Left lung (tissue), 4 donors: ENCODE measurements at regions not wholly inside any gene's neighbourhood (a gene's known extent, or its start where the extent isn't known, plus 50 kb on each side); places are given as distances from the start of the nearest gene placed in this dataset.
"Not testable (repeated sequence)": the region's sequence is repeated elsewhere in the genome, so short reads cannot be mapped to it uniquely, and the experiment has no call there.

Source experiments
- ATAC-seq: fragments of 200-7000 bp; cut with Tn5 transposase; one replicate; pipeline ENCODE4 v1.9.1; 2020; ENCODE audit warnings: moderate library complexity
- DNase-seq, 4 donors: peaks; one replicate each; pipeline ENCODE4 v3.0.0-alpha.2; 2013 to 2020
- H3K27ac ChIP-seq, 2 donors: fragments of 200-600 bp; sonication (generic) in 1 of 2; one replicate each; pipeline versions ENCODE4 v1.5.0 to v1.8.0; 2020 to 2021
- H3K27me3 ChIP-seq, 2 donors: fragments of 200-600 bp; sonication (generic) in 1 of 2; one replicate each; pipeline versions ENCODE4 v1.5.0 to v1.8.0; 2020 to 2021
- H3K36me3 ChIP-seq, 2 donors: fragments of 200-600 bp; sonication (generic) in 1 of 2; one replicate each; pipeline versions ENCODE4 v1.5.0 to v1.8.0; 2020 to 2021
- H3K4me1 ChIP-seq, 2 donors: fragments of 200-600 bp; one replicate each; pipeline ENCODE4 v1.8.0; 2021
- H3K4me3 ChIP-seq, 2 donors: fragments of 200-600 bp; sonication (generic) in 1 of 2; one replicate each; pipeline versions ENCODE4 v1.5.0 to v1.8.0; 2020 to 2021; ENCODE audit warnings: mild to moderate bottlenecking in 1 of 2
- H3K9me3 ChIP-seq, 2 donors: fragments of 200-600 bp; sonication (generic) in 1 of 2; one replicate each; pipeline versions ENCODE4 v1.5.0 to v1.8.0; 2020 to 2021
- intact Hi-C, 2 donors: fragments of 100-400 bp; cut with DNase I; formaldehyde crosslinking; loops; one replicate each; pipeline versions ENCODE4 v1.11.2 to v1.14.2; 2022
- TF ChIP-seq, protein P1 (sequence below), 2 donors: fragments of 200-600 bp; sonication (generic) in 1 of 2; IDR thresholded peaks; one replicate each; pipeline versions ENCODE4 v1.5.0 to v1.8.0; 2021; ENCODE audit warnings: antibody characterized with exemption in 2 of 2
- donor health status: DM: no; HTN: yes; CAD: no.
- donor health status: DM: no; HTN: no; CAD: no.

- ATAC-seq (peak; percentile 86), DNase-seq (no peak)
- H3K36me3 ChIP-seq = no peaks in the 10 kb centered on the region
- peaks cover 0 to 17% of the 10 kb centered on the region in 2 donors for H3K4me1 ChIP-seq
- intact Hi-C loops = no loop called here
- H3K4me3 ChIP-seq = no peak overlapping the region
- H3K27ac ChIP-seq = peak overlapping the region in 1 of 2 donors; percentile 71
- H3K9me3 ChIP-seq = no peaks in the 10 kb centered on the region
- TF ChIP-seq, protein P1, sequence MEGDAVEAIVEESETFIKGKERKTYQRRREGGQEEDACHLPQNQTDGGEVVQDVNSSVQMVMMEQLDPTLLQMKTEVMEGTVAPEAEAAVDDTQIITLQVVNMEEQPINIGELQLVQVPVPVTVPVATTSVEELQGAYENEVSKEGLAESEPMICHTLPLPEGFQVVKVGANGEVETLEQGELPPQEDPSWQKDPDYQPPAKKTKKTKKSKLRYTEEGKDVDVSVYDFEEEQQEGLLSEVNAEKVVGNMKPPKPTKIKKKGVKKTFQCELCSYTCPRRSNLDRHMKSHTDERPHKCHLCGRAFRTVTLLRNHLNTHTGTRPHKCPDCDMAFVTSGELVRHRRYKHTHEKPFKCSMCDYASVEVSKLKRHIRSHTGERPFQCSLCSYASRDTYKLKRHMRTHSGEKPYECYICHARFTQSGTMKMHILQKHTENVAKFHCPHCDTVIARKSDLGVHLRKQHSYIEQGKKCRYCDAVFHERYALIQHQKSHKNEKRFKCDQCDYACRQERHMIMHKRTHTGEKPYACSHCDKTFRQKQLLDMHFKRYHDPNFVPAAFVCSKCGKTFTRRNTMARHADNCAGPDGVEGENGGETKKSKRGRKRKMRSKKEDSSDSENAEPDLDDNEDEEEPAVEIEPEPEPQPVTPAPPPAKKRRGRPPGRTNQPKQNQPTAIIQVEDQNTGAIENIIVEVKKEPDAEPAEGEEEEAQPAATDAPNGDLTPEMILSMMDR (IDR thresholded peaks at IDR 0.05) = no peak
- H3K27me3 ChIP-seq = no peaks in the 10 kb centered on the region
Observed at GRCh38 chr1:192516776-192517297, 58.7 kb upstream of the RGS1 start.

GRCh38 chr1:192517716-192518355 lies 57.7 kb upstream of the RGS1 start:
- intact Hi-C loops, H3K36me3 ChIP-seq, ATAC-seq, H3K9me3 ChIP-seq, DNase-seq, H3K4me3 ChIP-seq, H3K27me3 ChIP-seq, H3K27ac ChIP-seq: not testable (repeated sequence)
- peaks cover 0 to 11% of the 10 kb centered on the region in 2 donors for H3K4me1 ChIP-seq

DNA sequence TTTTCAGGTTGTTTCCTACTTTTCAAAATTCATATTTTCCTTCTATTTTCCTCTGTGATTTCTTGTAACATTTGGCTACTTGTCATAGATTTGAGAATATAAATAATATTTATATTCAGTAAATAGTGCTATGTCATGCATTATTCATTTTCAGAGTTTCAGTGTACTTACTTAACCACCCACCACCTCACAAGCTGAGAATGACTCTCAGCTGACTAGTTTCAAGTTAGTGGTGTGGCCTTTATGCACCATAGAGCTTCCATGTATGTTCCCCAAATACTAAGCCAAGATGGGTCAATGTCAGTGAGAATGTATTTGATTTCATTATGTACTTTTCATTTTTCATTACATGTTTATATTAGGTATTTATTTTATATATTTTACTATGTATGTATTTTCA lies 56.9 kb upstream of the RGS1 start:
- Histone ChIP-seq H3K9me3 (no peaks in the 10 kb centered on the region), H3K27me3 (no peaks in the 10 kb centered on the region), H3K4me3 (no peak overlapping the region), H3K36me3 (no peaks in the 10 kb centered on the region), H3K27ac (no peak overlapping the region), H3K4me1 (peaks cover 0 to 11% of the 10 kb centered on the region in 2 donors)
- intact Hi-C loops = no loop called here
- DNase-seq (no peak), ATAC-seq (no peak)
- TF ChIP-seq, protein P1 (IDR thresholded peaks at IDR 0.05) = no peak

DNA sequence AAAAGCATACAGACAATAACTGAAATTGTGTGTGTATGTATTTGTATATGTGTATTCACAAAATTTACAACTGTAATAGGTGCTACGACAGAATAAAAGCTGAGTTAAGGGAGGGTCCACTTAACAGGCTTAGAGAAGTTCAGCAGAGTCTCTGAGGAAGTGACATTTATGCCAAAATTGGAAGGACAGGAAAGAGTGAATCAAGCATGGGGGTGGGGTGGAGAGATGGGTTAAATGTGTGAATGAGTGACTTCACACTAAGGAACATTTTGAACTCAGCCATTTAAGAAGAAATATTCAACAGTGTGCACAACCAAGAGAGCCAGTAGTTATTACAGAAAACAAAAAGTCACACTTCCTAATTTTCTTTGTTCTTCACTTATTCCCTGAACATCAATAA lies 53.8 kb upstream of the RGS1 start:
- H3K9me3 ChIP-seq = no peaks in the 10 kb centered on the region
- H3K27ac ChIP-seq = no peak overlapping the region
- ATAC-seq (no peak), DNase-seq (no peak)
- no peak overlapping the region for H3K4me3 ChIP-seq
- intact Hi-C loops = no loop called here
- no peaks in the 10 kb centered on the region for H3K27me3 ChIP-seq
- H3K36me3 ChIP-seq = no peaks in the 10 kb centered on the region
- peaks cover 0 to 11% of the 10 kb centered on the region in 2 donors for H3K4me1 ChIP-seq
- TF ChIP-seq, protein P1 (IDR thresholded peaks at IDR 0.05) = no peak

DNA sequence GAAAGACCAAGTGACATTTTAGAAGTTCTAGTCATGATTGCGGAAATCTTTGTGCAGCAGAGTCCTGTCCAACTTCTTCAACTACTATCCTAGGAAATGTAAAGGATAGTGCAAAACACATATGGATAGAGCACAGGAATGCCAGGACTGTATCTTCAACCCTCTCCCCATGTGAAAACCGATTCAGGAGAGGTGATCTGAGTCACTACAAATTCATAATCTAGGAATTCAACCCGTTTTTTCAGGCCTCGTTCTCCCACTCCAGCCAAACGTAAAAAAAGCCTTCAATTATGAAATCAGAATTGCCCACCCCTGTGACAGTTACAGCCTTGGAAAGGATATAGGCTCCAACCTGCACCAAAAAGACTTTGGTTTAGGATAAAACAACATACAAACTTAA lies 52.9 kb upstream of the RGS1 start:
- no peak for DNase-seq
- TF ChIP-seq, protein P1 (IDR thresholded peaks at IDR 0.05) = no peak
- Histone ChIP-seq H3K4me3 (no peak overlapping the region), H3K4me1 (peaks cover 0 to 6% of the 10 kb centered on the region in 2 donors), H3K27ac (no peak overlapping the region), H3K27me3 (no peaks in the 10 kb centered on the region), H3K9me3 (no peaks in the 10 kb centered on the region), H3K36me3 (no peaks in the 10 kb centered on the region)
- intact Hi-C loops = no loop called here
- ATAC-seq = no peak

GRCh38 chr1:192524223-192524622 lies 51.4 kb upstream of the RGS1 start:
- peak; percentile 27 for ATAC-seq
- TF ChIP-seq, protein P1 (IDR thresholded peaks at IDR 0.05) = no peak
- Histone ChIP-seq H3K4me1 (peaks cover 0 to 3% of the 10 kb centered on the region in 2 donors), H3K36me3 (no peaks in the 10 kb centered on the region), H3K4me3 (no peak overlapping the region), H3K27ac (no peak overlapping the region), H3K27me3 (no peaks in the 10 kb centered on the region), H3K9me3 (no peaks in the 10 kb centered on the region)
- no peak for DNase-seq
- intact Hi-C loops = no loop called here
